ENCODE measurements at regions not wholly inside any gene's neighbourhood (a gene's known extent, or its start where the extent isn't known, plus 50 kb on each side); places are given as distances from the start of the nearest gene placed in this dataset.

- TF ChIP-seq CTCF (IDR thresholded peaks at IDR 0.05) (no peak), POLR2A (IDR thresholded peaks at IDR 0.05) (no peak)
- Histone ChIP-seq H3K9me3 (peaks cover 0 to 31% (median 24%) of the 10 kb centered on the region in 3 donors), H3K36me3 (no peaks in the 10 kb centered on the region), H3K27ac (no peak overlapping the region), H3K4me3 (no peak overlapping the region), H3K27me3 (peaks cover 0 to 3% (median 0%) of the 10 kb centered on the region in 4 donors), H3K4me1 (no peaks in the 10 kb centered on the region)
- intact Hi-C loops (cut with DNase I) = no loop called here
- no peak for DNase-seq
- WGBS, 2 donors = 57 to 85% methylated on average over 3 of the region's 3 CpGs
Observed at GRCh38 chr6:159430323-159430722, 261.1 kb downstream of the FNDC1 start.

GRCh38 chr6:159429433-159429832 is 260.2 kb downstream of the FNDC1 start:
- no peak overlapping the region for H3K4me3 ChIP-seq
- no peak for TF ChIP-seq POLR2A (IDR thresholded peaks at IDR 0.05)
- no peak for TF ChIP-seq CTCF (IDR thresholded peaks at IDR 0.05)
- intact Hi-C loops (cut with DNase I) = no loop called here
- no peaks in the 10 kb centered on the region for H3K4me1 ChIP-seq
- H3K27me3 ChIP-seq = no peaks in the 10 kb centered on the region
- 43 to 49% methylated on average over 2 of the region's 2 CpGs for WGBS, 2 donors
- no peaks in the 10 kb centered on the region for H3K36me3 ChIP-seq
- DNase-seq = no peak
- H3K9me3 ChIP-seq = peaks cover 0 to 23% (median 20%) of the 10 kb centered on the region in 3 donors
- H3K27ac ChIP-seq = no peak overlapping the region

- Histone ChIP-seq H3K9me3 (peaks cover 0 to 10% (median 6%) of the 10 kb centered on the region in 3 donors), H3K4me1 (no peaks in the 10 kb centered on the region), H3K27me3 (no peaks in the 10 kb centered on the region), H3K36me3 (no peaks in the 10 kb centered on the region), H3K4me3 (no peak overlapping the region), H3K27ac (no peak overlapping the region)
- TF ChIP-seq CTCF (IDR thresholded peaks at IDR 0.05) (no peak), POLR2A (IDR thresholded peaks at IDR 0.05) (no peak)
- 42 to 45% methylated on average over 3 of the region's 3 CpGs for WGBS, 2 donors
- intact Hi-C loops (cut with DNase I) = no loop called here
- no peak for DNase-seq
Observed at GRCh38 chr6:159427771-159428170, 258.6 kb downstream of the FNDC1 start.

- Histone ChIP-seq H3K36me3 (no peaks in the 10 kb centered on the region), H3K27me3 (no peaks in the 10 kb centered on the region), H3K9me3 (peaks cover 0 to 6% (median 5%) of the 10 kb centered on the region in 3 donors), H3K27ac (no peak overlapping the region), H3K4me1 (no peaks in the 10 kb centered on the region), H3K4me3 (no peak overlapping the region)
- DNase-seq = no peak
- TF ChIP-seq POLR2A (IDR thresholded peaks at IDR 0.05) (no peak), CTCF (IDR thresholded peaks at IDR 0.05) (no peak)
- intact Hi-C loops (cut with DNase I) = no loop called here
- WGBS, 2 donors = 71 to 74% methylated on average over 5 of the region's 5 CpGs
Observed at GRCh38 chr6:159427335-159427734, 258.1 kb downstream of the FNDC1 start.

GRCh38 chr6:159425421-159425820 is 256.2 kb downstream of the FNDC1 start:
- intact Hi-C loops (cut with DNase I) = no loop called here
- Histone ChIP-seq H3K27ac (no peak overlapping the region), H3K27me3 (no peaks in the 10 kb centered on the region), H3K4me1 (no peaks in the 10 kb centered on the region), H3K36me3 (no peaks in the 10 kb centered on the region), H3K4me3 (no peak overlapping the region), H3K9me3 (no peaks in the 10 kb centered on the region)
- 81 to 91% methylated on average over 6 of the region's 6 CpGs for whole genome bisulfite sequencing, 2 donors
- DNase-seq = no peak
- TF ChIP-seq POLR2A (IDR thresholded peaks at IDR 0.05) (no peak), CTCF (IDR thresholded peaks at IDR 0.05) (no peak)
